Stimulated activated CD8-positive, alpha-beta memory T cell treated with anti-CD3 and anti-CD28 coated beads, Interleukin-12 subunit alpha, Interleukin-12 subunit beta, amount 100 ng/mL, for 24 hours (primary cell): ENCODE measurements at regions not wholly inside any gene's neighbourhood (a gene's known extent, or its start where the extent isn't known, plus 50 kb on each side); places are given as distances from the start of the nearest gene placed in this dataset.

ENCODE experiments used
- DNase-seq: peaks from one replicate; pipeline ENCODE4 v3.0.0-alpha.2; 2020; ENCODE audit errors: extremely low read depth

DNA sequence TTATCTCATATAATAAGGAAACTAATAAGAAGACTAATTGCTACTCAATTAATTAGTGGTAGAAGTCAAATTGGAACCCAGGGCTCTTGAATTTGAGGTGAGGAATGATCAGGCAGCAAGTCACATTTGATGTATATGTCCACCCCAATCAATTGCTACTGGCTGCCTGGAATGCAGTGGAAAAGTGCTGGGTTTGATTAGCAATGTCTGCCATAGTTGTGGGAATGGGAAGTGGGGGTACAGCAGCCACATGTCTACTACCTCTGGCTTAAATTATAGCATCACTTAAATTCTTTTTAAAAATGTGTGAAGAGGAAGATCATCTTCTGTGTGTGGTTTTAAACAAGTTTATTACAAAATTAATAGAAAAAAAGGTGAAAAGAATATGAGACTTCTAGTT is 50.8 kb upstream of the NAV2 start:
- no peak for DNase-seq

DNA sequence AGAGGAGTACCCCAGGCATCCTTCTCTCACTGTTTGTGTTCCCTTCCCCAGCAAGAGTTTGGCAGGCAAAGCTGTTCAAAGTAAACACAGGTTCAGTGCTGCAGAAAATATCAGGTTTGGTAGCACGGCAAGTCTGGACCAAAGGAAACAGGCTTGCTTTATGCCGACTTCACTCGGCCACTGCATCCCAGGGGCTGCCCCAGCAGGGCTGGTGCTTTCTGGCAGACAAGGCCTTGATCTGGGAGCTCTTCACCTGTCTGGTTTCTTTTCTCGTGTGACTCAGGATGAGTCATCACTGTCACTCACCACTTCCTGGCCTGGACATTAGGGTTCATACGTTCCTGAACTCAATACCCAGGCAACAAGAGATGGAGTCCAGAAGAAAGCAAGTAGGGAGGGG is 52.6 kb upstream of the NAV2 start:
- no peak for DNase-seq

DNA sequence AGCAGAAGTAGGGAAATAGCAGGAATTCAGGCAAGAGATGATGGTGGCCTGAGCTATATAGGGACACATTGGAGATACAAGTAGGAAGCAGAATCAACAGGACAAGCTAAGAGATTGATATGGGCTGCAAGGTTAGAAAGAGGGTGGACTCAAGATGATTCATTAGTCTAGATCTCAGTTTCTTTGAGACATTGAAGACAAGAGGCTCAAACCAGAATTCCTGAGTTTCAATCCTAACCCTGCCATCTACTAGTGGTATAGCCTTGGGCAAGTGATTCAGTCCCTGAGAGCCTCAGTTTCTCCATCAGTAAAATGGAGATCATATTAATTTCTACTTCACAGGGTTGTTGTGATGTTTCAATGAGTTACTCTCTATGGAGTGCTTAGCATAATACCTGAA is 53.1 kb upstream of the NAV2 start:
- DNase-seq = no peak

DNA sequence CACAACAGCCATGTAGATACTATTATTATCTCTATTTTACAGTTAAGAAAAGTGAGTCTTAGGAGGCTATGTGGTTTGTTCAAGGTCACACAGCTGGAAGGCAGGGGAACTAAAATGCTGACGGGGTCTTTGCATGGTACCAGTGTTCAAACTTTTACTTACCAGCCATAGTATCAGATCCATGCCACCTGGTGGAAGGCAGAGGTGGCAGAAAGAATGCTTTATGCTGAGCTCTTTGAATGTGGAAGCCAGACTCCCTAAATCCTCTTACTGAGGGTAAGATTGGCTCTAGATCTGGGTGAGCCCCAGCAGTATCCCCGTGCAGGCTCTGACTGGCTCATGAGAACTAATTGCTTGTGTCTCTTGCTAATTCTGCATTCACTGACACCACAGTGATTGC is 54.3 kb upstream of the NAV2 start:
- no peak for DNase-seq

DNA sequence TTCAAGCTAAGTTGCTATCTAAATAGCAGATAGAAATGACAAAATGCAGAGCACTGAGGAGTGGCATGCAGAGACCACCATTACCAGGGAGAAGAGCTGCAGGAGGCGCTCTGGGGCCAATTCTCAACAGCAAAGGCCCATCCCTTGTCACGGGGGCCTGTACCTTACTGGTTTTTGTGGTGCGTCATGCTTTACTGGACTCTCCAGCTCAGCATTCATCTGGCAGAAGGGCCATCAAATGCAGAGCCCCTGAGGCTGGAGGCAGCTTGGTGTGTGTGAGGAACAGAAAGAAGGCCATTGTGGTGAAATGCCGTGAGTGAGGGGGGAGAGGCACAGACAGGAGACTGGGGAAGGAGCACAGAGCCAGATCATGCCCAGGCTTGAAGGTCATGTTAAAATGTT is 56.5 kb upstream of the NAV2 start:
- DNase-seq = no peak

DNA sequence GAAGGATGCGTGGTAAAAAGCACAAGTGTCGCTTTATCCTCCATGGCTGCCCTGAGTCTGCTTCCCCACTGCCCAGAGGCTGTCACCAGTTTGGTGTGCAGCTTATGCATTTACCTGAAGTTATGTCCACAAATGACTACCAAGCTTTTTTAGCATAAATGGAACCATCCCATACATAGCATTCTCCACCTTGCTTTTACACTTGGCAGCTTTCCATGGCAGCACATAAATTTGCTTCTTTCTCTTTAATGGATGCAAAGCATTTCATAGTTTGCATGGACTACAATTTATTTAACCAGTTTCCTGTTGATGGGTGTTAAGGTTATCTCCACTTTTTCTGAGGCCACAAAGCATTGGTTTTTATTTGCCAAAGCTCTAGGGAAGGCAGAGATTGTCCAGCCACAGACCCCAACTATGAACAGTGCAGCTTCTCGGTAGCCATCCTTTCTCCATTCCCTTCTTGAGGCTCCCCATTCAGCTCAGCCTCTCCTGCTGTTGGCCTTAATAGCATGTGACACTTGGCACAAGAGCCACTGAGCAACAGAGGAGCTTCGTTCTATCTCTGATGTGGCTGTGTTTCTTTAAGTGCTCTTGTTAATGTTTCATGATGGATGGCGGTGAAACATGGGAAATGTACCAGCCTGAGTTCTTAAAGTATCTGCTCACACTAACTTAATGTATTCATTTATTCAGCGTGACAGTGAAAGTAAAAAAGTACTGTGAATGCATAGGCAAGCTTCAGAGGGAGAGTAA is 59.8 kb upstream of the NAV2 start:
- DNase-seq = no peak

DNA sequence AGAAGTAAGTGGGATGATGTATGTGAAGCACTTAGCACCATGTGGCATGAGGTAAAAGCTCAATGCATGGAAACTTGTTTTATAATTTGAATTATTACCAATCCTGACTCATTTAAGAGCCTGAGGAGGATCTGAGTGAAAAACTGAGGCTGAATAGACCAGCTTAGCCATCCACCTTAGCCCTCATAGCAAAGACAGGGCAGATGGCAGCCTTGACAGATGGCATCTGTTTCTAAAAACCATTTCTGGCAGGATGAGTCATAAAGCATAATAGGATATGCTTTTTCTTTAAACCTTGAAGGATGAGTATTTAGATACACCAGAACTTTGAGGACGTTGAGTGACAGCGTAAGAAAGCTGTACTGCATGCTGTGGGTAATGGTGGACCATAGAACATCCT is 61.0 kb upstream of the NAV2 start:
- DNase-seq = no peak

DNA sequence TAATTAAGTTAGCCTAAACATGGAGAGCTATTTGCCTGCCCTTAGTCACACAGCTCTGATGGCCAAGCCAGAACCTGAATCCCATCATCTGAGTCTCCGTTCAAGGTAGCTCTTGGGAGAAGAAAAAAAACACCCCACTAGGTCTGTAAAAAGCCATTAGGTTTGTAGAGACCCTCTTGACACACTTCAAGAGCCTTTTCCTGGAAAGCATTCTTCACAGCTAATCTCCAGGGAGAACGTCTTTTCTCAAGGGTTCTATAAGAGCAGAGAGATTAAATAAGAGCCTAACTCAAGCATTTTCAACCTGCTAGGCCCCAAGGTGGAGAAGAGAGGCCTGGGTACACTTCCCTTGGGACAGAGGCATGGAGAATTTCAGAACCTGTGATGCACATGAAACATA is 61.6 kb upstream of the NAV2 start:
- DNase-seq = no peak

DNA sequence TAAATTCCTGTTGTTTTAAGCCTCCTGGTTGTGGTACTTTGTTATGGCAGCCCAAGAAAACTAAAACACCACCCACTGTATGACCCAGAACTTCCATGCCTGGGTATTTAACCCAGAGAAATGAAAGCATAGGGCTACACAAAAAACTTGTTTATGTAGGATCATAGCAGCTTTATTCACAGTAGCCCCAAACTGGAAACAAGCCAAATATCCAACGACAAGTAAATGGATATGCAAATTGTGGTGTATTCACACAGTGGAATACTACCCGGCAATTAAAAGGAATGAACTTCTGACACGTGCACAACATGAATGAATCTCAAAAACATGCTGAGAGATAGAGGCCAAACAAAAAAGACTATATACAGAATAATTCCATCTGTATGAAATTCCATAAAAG is 62.2 kb upstream of the NAV2 start:
- DNase-seq = no peak

DNA sequence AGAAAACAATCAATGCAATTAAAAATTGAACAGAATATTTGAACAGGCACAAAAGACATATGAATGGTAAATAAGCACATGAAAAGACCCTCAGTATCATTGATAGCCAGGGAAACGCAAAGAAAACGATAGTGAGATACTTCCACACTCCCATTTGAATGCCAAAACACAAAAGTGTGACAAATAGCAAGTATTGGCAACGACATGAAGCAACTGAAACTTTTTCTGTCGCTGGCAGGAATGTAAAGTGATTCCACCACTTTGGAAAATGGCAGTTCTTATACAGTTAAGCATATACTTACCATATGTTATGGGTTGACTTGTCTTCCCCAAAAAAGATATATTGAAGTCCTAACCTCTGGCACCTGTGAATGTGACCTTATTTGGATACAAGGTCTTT is 62.9 kb upstream of the NAV2 start:
- DNase-seq = no peak

DNA sequence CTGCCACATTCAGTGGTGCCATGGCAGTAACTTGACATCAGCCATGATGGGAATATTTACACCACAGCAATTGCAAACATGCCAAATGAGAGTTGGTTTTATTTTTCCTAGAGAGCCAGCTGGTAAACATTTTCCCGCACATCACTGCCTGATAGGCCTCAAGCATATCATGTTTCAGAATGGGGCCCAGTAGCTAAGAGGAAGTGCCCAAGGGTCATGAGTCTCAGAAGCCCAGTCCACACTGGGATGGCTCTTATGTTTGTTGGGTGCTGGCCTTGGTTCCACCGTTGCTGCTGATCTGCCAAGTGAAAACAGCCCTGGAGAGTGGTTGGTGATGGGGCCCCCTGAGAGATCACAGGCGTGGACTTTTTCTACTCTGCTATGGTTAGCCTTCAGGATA is 64.3 kb upstream of the NAV2 start:
- DNase-seq = no peak

DNA sequence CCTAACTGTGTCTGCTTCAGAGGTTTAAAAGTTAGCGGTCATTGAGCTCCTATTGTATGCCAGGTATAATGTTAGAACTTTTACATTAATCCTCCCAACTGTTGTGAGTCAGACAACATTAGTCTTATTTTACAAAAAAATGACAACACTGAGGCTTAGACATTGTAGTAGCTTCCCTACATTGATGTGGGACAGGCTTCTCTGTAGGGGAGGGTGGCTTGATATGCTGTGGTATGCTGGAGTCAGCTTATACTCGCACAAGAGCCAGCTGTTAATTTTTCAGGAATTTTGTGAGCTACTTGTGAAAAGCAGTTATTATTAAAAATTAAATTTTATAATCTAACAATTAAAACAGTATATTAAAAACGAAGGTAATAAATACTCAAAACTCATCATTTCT is 64.8 kb upstream of the NAV2 start:
- DNase-seq = no peak

DNA sequence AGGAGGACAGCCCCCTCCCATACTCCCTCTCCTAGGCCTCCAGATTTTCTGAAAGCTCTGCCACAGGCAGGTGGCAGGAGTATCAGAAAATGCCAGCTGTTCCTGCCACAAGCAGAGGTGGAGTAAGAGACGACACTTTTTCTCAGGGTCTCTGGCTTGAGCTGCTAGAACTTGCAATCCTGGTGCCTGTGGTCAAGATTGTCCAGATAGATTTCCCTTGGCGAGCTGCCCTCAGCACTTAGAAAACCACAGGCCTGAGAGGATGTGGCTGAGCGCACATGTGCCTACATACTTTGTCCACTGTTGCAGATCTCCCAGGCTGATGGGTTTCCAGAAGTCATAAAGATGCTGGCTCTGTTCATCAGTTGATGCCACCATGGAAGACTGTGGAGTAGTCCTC is 65.7 kb upstream of the NAV2 start:
- DNase-seq = no peak

DNA sequence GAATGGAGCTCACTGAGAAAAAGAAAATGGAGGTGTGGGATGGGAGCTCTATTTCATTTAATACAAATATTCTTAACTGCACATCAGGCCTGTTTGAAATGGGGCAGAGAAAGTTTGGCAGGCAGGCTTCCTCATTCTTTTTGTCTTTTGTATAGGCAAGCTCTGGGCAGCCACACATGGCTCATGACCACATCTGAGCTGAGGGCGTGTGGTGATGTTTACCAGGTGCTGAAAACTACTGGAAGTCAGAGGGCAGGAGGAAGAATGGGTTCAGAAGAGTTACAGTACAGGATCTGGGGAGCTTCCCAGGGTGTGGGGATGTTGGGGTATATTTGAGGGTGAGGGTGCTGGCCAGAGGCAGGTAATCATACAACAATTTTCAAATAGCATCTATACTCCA is 66.3 kb upstream of the NAV2 start:
- DNase-seq = no peak

DNA sequence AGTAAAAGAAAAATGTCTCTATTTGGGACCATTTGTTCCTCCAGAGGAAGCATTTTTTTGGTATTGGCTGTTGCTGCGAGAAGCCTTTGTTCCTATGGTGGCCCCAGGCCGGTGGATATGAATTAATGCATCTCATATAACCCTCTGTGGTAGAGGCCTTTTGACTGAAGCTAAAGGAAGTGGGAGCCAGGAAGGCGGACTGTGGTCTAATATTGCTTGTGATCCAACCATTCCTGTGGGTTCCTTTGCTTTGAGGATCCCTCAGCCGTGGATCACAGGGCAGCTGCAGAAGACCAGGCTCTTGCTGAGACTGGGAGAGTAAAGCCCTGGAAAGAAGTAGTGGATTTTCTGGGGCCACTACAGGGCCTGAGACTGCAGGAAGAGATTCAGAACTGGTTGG is 68.3 kb upstream of the NAV2 start:
- no peak for DNase-seq

DNA sequence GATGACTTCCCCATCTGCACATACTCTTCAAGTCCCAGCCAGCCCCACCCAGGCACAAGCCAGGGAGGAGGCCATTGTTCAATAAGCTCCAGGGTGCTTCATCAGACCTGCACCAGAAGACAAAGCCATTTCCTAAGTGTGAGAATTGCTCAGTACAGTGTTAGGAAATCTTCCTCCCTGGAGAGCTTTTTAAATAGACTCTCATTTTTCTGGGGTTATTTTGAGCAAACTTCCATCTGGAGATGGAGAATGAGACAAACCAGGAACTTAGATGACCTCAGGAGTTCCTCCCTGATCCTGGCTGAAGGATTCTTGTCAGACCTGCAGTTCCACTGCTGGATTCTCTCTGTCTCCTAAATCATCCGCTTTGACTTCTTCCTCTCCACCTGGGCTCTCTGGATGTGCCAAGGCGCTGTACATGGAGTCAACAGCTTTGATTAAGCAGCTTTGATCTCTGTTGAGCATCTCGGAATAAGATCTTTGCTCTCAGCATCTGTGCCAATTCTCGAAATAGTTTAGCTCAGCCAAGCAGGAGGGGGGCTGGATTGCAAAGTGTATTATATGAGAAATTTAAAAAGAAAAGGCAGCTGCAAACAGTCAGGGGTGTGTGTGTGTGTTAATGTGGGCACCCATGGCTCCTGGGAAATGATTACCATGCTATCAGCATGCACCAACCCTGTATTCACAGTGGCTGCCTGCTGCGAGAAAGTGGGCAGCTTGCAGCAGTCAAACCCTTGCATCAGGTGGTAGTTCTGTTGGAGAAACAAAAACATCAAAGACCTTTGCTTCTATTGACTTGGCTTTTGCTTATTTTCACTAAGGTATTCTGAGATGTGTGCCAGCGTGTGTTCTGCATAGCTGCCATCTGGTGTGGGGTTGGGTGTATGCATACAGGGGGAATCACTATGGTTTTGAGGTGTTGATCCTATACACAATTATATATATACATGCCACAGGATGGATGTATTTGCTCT is 70.2 kb upstream of the NAV2 start:
- DNase-seq = no peak

DNA sequence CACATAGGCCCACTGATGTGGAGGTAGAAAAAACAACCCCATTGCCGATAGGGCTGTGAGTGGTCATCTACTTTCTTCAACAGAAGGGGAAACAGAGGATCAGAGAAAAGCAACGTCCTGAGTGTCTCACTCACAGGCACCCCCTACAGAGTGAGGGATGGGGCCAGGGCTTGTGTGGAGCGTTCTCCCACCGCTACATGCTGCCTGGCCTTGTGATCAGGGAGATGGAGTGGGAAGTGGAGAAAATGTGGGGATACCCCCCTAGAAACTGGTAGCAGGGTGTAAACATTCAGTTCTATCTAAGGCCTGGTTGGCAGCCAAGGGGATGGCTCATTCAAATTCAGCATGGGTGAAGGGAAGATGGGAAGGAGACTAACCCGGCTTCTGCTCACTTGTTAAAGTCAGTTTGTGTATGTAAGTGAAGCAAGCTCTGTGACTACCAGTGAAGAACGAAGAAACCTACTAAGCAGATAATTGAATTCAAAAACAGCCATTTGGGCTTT is 73.0 kb upstream of the NAV2 start:
- no peak for DNase-seq

DNA sequence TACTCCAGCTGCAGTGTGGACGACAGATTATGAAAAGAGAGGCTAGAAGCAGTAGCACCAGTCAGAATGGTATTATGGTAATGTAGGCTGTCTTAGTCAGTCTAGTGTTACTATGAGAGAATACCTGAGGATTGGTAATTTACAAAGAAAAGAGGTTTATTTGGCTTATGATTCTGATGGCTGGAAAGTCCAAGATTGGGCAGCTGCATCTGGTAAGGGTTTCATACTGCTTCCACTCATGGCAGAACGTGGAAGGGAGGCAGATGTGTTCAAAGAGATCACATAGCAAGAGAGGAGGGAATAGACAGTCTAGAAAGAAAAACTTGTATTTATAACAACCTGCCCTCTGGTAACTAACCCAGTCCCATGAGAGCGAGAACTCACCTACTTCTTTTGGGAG is 77.3 kb upstream of the NAV2 start:
- DNase-seq = no peak

DNA sequence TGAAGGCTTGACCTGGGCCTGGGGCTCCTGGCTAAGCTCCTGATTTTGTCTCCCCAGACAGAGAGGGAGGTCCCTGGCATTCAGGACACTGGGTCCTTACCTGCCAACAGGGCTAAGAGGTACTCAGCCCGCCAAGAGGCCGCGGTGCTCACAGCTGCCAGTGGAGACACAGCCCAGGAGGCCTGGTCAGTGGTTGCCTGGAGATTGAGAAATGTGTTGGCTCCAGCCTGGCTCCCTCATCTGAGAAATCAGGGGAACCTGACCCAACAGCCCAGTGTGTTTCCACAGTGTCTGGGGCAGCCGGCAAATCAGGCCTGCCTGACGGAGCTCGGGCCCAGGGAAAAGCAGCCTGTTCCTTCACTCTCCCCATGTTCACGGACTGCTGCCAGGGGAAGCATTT is 79.4 kb upstream of the NAV2 start:
- no peak for DNase-seq

DNA sequence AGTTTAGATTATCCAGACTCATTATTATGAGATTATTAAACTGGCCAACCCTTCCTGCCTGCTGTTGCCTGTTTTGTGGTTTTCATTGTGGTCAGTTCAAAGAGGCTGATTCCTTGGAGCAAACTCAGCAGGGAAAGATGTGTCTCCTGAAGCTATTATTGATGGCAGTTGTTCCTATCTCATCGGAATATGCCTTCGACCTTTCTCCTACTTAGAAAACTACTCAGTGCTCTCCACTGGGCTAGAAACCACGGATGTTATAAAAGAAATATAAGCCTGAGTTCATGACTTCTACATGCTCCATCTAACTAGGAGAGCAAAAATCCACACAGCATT is 80.2 kb upstream of the NAV2 start:
- no peak for DNase-seq

DNA sequence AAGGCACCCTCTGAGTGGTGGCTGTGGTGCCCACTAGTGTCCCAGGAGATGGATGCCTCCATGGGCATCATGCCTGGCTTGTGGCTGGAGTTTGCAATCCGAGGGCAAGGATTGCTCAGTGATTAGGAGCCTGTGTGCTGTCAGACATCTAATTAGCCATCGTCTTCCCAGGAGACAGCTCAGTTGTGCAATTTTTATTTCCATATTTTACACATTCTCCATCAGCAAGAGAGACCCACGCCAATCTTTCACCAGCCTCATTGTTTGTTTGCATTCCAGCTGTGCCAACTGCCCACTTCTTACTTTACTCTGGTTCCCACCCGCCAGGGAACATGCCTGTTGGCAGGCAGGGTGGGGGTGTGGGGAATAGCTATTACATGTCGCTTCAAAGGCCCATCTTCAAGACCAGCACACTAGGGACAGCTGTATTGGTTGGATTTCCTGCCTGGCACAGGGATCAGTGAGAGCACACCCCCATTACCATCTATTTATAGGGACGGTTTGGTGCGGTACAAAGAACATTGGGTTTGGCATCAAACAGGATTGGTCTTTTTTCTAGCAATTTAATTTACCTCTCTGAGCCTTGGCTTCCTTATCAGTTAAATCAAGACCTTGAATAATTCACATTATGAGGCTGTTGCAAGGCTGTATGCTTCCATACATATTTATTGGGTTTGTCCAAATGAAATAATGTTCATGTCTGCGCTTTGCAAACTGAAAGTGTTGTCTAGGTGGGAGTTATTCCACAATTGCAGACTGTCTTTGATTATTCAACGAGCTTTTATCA is 80.7 kb upstream of the NAV2 start:
- no peak for DNase-seq

DNA sequence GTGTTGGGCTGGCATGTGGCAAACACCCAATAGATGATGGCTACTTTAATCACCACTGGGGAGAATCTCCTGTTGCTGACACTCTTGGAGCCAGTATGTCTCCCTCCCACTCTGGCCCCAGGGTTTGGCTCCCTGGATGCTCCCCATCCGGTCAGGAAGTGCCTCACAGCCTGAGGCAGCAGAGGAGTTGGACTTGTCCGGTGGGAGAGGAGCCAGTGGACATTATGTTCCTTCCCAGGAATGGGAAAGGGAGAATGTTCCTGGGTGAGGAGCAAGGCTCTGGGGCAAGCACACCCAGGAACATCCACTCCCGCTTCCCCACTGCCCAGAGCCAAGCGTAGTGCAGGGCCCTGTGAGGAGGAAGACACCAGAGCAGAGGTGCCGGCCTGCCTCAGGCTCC is 84.6 kb upstream of the NAV2 start:
- no peak for DNase-seq
